HG02970 (cell line): ENCODE measurements at regions not wholly inside any gene's neighbourhood (a gene's known extent, or its start where the extent isn't known, plus 50 kb on each side); places are given as distances from the start of the nearest gene placed in this dataset.
"Not testable (repeated sequence)": the region's sequence is repeated elsewhere in the genome, so short reads cannot be mapped to it uniquely, and the experiment has no call there.

Experiments used
- ATAC-seq: cut with Tn5 transposase; IDR thresholded peaks from one replicate; pipeline ENCODE4 v1.9.1; 2021; ENCODE audit warnings: mild to moderate bottlenecking, moderate library complexity, moderate number of reproducible peaks; ENCODE audit not compliant: unreplicated experiment, low FRiP score

DNA sequence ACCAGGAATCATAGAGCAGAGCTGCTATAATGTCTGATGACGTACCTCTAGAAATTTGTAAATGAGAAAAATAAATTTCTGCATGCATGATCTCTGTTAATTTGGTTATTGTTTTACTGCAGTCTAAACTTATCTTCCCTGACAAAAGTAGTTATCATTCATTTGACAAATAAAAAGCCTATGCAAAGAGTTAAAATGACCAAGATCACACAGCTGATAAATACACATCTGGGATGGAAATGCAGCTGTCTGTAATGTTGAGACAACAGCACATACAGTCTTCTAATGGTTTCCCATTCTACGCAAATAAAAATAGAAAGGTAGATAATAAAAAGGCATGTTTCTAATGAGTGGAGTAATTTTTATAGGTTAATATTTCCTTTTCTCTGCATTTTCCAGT is 225.1 kb upstream of the LUZP2 start:
- no peak for ATAC-seq

GRCh38 chr11:24274214-24274781 is 222.6 kb upstream of the LUZP2 start:
- ATAC-seq = not testable (repeated sequence)

DNA sequence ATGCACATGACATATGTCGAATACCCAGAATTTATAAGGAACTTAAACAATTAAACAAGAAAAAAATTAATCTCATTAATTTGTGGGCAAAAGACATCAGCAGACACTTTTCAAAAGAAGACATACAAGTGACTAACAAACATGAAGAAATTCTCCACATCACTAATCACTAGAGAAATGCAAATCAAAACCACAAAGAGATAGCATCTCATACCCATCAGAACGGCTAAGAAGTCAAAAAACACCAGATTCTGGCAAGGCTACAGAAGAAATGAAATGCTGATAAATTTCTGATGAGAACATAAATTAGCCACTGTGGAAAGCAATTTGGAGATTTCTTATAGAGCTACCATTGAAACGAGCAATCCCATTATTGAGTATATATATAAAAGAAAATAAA is 210.6 kb upstream of the LUZP2 start:
- ATAC-seq = no peak

DNA sequence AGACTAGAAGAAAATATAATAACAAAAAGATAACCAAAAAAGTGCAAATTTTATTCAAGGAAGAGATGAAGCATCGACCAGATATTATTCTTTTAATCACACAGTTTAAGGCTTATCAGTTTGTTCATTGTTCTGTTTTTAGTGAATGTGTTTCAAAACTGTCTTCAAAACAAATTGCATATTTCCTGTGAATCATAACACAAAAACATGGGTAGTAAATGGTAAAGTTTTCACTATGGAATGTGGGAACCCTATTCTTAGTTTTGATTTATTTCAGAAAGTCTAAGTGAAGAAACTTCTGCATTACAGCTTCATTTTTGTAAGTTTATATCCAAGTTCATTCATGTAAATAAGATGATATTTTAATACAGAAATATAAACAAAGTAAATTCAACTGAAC is 207.6 kb upstream of the LUZP2 start:
- no peak for ATAC-seq

DNA sequence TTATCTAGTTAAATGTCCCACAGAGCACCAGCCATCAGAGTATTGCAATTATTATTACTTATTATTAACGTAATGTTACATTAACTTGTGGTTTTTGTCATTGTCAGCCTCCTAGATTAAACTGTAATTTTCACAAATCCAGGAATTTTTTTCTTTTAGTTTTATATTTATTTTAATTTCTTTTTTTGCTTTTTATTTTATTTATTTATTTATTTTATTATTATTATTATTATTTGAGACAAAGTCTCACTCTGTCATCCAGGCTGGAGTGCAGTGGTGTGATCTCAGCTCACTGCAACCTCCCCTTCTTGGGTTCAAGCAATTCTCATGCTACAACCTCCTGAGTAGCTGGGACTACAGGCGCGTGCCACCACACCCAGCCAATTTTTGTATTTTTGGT is 202.9 kb upstream of the LUZP2 start:
- ATAC-seq = no peak

- ATAC-seq = no peak
These were observed 201.5 kb upstream of the LUZP2 start for GRCh38 chr11:24295360-24295759.

GRCh38 chr11:24297461-24297860 is 199.4 kb upstream of the LUZP2 start:
- no peak for ATAC-seq

GRCh38 chr11:24298146-24298545 is 198.7 kb upstream of the LUZP2 start:
- no peak for ATAC-seq

GRCh38 chr11:24311974-24312373 is 184.9 kb upstream of the LUZP2 start:
- ATAC-seq = no peak

- ATAC-seq = no peak
These were observed 184.2 kb upstream of the LUZP2 start for GRCh38 chr11:24312464-24313238.

DNA sequence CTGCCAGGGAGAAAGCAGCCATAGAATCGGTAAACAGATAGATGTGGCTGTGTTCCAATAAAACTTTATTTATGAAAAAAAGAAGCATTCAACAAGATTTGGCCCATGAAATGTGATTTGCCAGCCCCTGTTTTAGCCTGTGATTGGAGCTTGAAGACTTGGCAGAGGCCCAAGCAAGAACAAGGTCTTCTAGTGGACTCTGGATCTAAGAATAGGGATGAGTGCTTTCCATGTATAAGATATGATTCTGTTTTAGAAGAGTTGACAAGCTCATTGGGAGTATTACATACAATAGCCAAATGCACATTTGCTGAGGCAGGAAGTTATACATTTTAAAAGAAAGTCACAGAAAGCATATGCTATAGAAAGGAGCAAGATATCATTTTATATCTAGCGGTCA is 175.6 kb upstream of the LUZP2 start:
- ATAC-seq = no peak

DNA sequence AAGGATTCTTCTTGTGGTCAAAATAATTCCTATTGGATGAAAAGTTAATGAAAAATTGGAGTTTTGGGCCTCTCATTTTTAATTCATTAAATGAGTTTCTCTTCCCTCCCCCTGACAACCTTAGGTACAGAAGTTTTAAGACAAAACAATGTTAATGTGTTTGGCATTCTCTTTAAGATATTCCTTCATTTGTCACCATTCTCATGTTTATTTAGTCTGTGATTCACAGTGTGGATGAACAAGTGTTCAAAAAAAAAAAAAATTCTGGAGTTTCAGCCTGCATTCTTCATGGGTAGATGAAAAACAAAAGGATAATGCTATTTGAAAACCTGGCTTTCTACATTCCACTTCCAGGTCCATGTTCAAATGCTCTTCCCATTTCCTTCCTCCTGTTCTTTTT is 172.6 kb upstream of the LUZP2 start:
- ATAC-seq = no peak

GRCh38 chr11:24344222-24344621 is 152.6 kb upstream of the LUZP2 start:
- ATAC-seq = no peak

DNA sequence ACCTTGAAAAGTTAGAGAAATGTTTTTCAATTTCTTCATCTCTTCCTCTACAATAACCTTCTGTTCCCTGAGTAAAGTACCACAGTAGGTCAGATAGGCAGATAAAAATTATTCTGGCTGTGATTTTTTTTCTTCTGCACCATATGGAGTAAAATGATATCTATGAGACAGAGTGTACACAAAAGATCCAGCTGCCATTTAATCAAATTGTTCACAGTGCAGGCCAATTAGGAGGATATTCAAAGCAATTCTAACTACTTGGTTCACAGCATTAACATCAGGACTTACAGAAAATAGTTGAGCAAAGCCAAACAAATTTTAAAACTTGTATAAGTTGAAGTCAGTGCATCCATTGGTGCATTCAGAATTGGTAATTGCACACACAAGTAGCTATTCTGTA is 147.9 kb upstream of the LUZP2 start:
- no peak for ATAC-seq

GRCh38 chr11:24351179-24351578 is 145.7 kb upstream of the LUZP2 start:
- no peak for ATAC-seq

GRCh38 chr11:24356501-24356900 is 140.4 kb upstream of the LUZP2 start:
- ATAC-seq = no peak

DNA sequence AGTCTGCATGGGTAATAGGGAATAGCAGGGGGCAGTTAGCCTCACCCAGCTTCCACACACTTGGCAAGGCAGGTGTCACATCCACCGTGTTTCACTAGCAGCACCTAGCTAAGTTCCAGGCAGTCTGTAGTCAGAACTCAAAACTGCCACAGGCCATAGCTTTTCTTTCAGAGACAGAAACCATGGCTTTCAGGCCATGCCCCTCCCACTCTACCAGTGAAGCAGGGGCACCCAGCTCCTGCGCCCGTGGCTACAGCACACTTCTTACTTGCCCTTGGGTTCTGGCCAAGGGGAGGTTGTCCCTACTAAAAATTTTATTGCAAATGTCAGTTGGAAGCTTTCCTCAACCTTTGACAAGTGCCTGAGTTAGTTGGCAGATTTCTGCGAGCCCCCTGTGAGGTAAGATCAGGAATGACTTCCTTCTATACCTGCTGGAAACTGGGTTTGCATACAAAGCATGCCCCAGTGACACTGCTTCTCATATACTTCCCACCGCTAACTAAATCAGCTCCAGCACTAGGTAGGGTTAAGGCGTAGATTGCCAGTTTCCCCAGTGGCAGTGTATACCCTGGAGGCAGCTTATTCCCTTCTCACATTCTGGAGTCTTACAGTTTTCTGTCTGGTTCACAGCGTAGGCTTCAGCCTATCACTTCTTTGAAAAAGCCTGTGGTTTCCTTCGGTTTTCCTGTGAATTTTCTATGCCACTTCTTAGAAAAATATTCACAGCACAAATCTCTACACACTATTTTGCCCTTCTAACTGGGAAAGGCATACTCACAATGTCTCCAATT is 139.0 kb upstream of the LUZP2 start:
- ATAC-seq = no peak

GRCh38 chr11:24372491-24372890 is 124.4 kb upstream of the LUZP2 start:
- no peak for ATAC-seq

- ATAC-seq = no peak
These were observed 123.3 kb upstream of the LUZP2 start for GRCh38 chr11:24373516-24373915.

DNA sequence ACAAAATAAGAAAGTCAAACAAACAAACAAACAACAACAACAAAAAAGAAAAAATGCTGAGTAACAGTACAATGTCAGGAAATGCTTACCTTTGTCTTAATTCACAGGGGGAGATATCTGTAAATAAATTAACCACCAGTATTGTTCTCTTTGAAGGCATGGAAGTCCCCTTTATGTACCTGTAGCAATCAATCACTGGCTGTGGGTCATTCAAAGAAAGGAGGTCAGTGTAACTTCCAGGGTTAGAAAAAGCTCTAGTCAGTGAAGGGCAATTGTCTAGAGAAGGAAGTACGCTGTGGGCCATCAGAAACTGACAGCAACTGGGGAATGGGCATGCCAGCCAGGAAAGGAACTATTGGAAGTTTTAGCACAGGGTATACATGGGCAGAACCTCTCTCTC is 121.5 kb upstream of the LUZP2 start:
- no peak for ATAC-seq

DNA sequence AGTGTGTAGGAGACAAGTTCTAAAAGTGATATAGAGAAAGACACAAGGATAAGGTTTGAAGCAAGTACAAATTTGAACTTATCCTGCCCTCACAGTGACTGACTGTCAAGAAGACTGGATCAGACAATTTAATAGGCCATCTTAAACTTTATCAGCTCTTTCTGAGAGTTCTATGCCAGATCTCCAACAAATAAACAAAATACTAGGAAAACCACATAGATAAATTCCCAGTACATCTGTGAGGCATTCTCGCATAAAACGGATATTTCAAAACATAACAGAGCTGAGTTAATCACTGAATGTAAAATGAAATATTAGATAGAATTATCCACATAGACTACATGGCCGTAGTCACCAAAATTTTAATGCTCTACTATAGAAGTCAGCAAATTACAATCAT is 120.9 kb upstream of the LUZP2 start:
- no peak for ATAC-seq

GRCh38 chr11:24383137-24383536 is 113.7 kb upstream of the LUZP2 start:
- ATAC-seq = no peak
